Brain microvascular endothelial cell (primary cell): ENCODE measurements at regions not wholly inside any gene's neighbourhood (a gene's known extent, or its start where the extent isn't known, plus 50 kb on each side); places are given as distances from the start of the nearest gene placed in this dataset.
A peak's percentile ranks its signal among the peaks of the same experiment; 100 is the strongest.

Experiments
- DNase-seq: peaks from one replicate; pipeline ENCODE4 v3.0.0-alpha.2; 2020
- H3K27ac ChIP-seq: fragments of 250-450 bp; sonication (Bioruptor Pico); 2 replicates; pipeline ENCODE4 v1.5.1; 2020; ENCODE audit warnings: mild to moderate bottlenecking, moderate library complexity
- H3K27me3 ChIP-seq: fragments of 250-450 bp; sonication (Bioruptor Pico); replicated peaks from 2 replicates; pipeline ENCODE4 v1.5.1; 2020; ENCODE audit warnings: mild to moderate bottlenecking
- H3K36me3 ChIP-seq: fragments of 250-450 bp; sonication (Bioruptor Pico); replicated peaks from 2 replicates; pipeline ENCODE4 v1.5.1; 2020; ENCODE audit warnings: mild to moderate bottlenecking
- H3K4me3 ChIP-seq: 2 replicates; pipeline ENCODE4 v1.5.1; 2011; ENCODE audit warnings: low read depth, mild to moderate bottlenecking, control low read depth, low read length, moderate library complexity
- in situ Hi-C: cut with HindIII; loops from 2 replicates; pipeline ENCODE4 v1.10.0; 2017; ENCODE audit warnings: low sequenced_read_pairs, low pct_ligation_motif_present
- TF ChIP-seq, protein P1 (sequence below): IDR thresholded peaks from 2 replicates; pipeline ENCODE4 v1.5.1; 2011; ENCODE audit warnings: low read depth, mild to moderate bottlenecking, moderate library complexity, low read length, control low read depth, inconsistent platforms; ENCODE audit errors: missing control alignments

DNA sequence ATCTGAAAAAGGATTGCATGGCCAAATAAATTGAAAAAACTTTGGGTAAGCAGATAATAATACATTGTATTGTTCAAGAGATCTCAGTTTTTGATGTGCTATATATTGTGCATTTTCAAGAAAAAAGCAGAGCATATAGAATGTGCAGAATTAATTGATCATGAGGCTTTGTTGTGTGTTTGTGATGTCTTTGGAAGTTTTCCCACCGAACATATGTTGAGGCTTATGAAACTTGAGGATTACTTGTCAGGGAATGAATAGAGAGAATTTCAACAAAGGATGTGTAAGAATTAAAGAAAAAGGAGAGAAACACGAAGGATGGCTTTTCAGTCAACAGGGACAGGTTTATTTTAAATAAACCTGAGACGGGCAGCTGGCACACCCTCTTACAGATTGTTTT, 232.5 kb upstream of the POU1F1 start:
- H3K27ac ChIP-seq = no peak overlapping the region
- H3K36me3 ChIP-seq = no peaks in the 10 kb centered on the region
- in situ Hi-C loops = no loop called here
- H3K27me3 ChIP-seq = no peaks in the 10 kb centered on the region
- H3K4me3 ChIP-seq = no peak overlapping the region
- TF ChIP-seq, protein P1, sequence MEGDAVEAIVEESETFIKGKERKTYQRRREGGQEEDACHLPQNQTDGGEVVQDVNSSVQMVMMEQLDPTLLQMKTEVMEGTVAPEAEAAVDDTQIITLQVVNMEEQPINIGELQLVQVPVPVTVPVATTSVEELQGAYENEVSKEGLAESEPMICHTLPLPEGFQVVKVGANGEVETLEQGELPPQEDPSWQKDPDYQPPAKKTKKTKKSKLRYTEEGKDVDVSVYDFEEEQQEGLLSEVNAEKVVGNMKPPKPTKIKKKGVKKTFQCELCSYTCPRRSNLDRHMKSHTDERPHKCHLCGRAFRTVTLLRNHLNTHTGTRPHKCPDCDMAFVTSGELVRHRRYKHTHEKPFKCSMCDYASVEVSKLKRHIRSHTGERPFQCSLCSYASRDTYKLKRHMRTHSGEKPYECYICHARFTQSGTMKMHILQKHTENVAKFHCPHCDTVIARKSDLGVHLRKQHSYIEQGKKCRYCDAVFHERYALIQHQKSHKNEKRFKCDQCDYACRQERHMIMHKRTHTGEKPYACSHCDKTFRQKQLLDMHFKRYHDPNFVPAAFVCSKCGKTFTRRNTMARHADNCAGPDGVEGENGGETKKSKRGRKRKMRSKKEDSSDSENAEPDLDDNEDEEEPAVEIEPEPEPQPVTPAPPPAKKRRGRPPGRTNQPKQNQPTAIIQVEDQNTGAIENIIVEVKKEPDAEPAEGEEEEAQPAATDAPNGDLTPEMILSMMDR = no peak
- DNase-seq = no peak

DNA sequence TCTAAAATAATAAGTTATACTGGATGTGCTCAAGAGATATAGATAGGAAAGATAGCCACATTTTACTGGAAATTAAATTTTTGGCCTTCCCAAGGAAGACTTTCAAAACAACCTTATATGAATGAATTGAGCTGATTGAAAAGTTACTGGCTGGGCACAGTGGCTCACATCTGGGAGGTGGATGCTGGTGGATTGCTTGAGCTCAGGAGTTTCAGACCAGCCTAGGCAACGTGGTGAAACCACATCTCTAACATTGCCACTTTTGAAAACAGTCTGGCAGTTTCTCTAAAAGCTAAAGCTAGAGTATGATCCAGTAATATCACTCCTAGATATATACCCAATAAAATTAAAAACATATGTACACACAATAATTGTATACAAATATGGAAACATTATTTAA, 231.4 kb upstream of the POU1F1 start:
- DNase-seq = no peak
- H3K4me3 ChIP-seq = no peak overlapping the region
- in situ Hi-C loops = no loop called here
- TF ChIP-seq, protein P1 = no peak
- H3K27me3 ChIP-seq = no peaks in the 10 kb centered on the region
- H3K27ac ChIP-seq = no peak overlapping the region
- no peaks in the 10 kb centered on the region for H3K36me3 ChIP-seq

DNA sequence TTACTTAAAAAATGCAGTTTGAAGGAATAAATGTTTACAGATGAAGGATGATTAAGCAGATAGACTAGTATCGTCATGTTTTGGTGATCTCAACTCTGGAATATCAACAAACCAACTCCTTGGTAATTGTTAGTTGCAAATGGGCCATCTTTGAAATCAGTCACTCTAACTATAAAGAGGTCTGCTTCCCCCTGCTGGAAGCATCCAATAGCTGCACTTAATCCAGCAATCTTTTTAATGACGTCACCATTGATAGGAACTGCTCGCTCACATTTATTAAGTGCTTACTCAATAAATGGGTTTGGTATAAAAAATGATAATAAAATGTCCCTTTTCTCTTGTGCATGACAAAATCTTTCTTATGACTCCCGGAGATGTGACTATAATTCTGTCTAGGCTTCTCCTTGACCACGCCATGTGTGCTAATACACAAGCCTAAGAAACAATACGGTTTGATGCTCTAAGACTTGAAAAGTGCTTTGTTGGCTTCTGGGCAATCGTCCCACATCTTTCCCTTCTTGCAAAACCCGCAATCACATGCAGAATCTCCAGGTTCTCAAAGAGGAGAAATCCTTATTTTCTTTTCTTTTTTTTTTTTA, 227.6 kb upstream of the POU1F1 start:
- Histone ChIP-seq H3K36me3 (no peaks in the 10 kb centered on the region), H3K4me3 (no peak overlapping the region), H3K27me3 (no peaks in the 10 kb centered on the region), H3K27ac (no peak overlapping the region)
- peak; percentile 74 for DNase-seq
- TF ChIP-seq, protein P1 = peak; percentile 84
- in situ Hi-C loops = no loop called here

DNA sequence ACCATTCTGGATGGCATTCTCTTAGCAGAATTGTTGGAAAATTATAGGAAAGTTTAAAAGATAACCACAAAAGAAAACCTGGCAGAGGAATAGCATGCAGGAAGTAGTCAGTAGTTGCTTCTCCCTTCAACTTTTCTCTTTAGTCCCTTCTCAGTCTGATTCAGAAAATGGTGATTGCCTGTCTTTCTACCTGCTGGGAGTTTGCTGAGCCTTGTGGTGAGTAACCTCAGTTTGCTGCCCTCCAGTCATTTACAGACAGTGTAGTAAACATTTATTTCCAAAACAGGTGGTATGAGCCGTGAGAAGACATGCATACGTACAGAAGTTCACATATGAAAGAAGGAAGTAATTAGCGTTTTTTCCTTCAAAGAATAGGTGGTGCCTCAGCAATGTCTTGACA, 224.7 kb upstream of the POU1F1 start:
- no peak for DNase-seq
- H3K36me3 ChIP-seq = no peaks in the 10 kb centered on the region
- no peak overlapping the region for H3K27ac ChIP-seq
- in situ Hi-C loops = no loop called here
- no peak overlapping the region for H3K4me3 ChIP-seq
- TF ChIP-seq, protein P1 = no peak
- no peaks in the 10 kb centered on the region for H3K27me3 ChIP-seq

DNA sequence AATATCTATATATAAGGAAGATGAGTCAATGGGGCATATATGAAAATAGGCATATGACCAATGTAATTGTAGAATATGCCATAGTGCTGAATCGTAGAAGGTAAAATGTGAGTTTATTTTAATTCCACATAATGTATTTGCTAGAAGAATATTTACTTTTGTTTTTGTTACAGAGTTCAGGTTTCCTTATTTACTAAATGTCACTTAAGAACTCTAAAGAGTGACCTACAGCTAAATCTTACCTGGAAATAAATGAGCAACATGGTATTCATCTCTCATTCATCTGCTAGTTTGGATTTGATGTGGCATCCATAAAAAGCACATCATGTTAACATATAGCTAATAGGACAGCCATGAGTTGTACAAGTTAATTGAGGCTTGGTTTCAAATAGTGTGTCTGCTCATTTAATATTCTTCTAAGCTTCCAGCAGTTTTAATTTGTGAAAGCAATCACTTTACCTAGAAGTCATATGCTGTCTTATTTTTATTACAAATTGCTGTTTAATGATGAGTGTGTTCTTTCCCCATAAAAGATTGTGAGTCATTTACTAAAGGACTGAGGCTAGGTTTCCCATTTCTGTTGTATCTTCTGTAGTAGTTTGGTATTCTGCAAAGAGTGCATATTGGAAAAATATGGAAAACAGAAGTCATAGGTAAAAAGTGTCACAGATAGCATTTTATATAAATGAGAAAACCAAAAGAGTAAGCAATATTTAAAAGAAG, 222.1 kb upstream of the POU1F1 start:
- Histone ChIP-seq H3K27ac (no peak overlapping the region), H3K4me3 (no peak overlapping the region), H3K36me3 (no peaks in the 10 kb centered on the region), H3K27me3 (no peaks in the 10 kb centered on the region)
- TF ChIP-seq, protein P1 = no peak
- in situ Hi-C loops = no loop called here
- DNase-seq = no peak

DNA sequence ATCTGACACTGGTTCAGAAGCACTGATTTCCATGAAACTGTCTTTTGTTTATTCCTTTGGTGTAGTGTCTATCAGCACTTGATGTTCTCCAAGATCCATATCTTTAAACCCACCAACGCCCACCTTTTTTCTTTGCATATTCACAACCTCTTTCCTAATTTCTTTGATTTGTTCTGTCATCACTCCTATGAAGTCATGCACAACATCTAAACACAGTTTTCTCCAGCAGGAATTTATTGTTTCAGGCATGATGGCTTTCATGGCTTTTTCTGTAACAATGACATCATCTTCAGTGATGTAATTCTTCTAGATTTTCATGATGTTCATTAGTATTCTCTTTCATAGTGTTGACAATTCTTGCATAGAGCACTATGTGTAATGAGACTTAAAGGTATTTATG, 219.6 kb upstream of the POU1F1 start:
- H3K36me3 ChIP-seq = no peaks in the 10 kb centered on the region
- H3K27me3 ChIP-seq = no peaks in the 10 kb centered on the region
- no peak for DNase-seq
- H3K4me3 ChIP-seq = no peak overlapping the region
- in situ Hi-C loops = no loop called here
- TF ChIP-seq, protein P1 = no peak
- H3K27ac ChIP-seq = no peak overlapping the region
